ENCODE measurements at regions not wholly inside any gene's neighbourhood (a gene's known extent, or its start where the extent isn't known, plus 50 kb on each side); places are given as distances from the start of the nearest gene placed in this dataset.

- no peak for TF ChIP-seq CTCF (IDR thresholded peaks at IDR 0.05; ENCODE audit: low read depth, low read length)
These were observed 234.7 kb downstream of the SETD4 start for GRCh38 chr21:35825370-35826353.

GRCh38 chr21:35824136-35824535 lies 236.2 kb downstream of the SETD4 start:
- no peak for TF ChIP-seq CTCF (IDR thresholded peaks at IDR 0.05; ENCODE audit: low read depth, low read length)
- DNase-seq (ENCODE audit: extremely low read depth, low read depth): no peak

More at GRCh38 chr21:35825370-35826353, 234.7 kb downstream of the SETD4 start:
- DNase-seq (ENCODE audit: extremely low read depth, low read depth): no peak

- no peak for TF ChIP-seq CTCF (IDR thresholded peaks at IDR 0.05; ENCODE audit: low read depth, low read length)
These were observed 241.2 kb downstream of the SETD4 start for GRCh38 chr21:35819134-35819533.

GRCh38 chr21:35818597-35818996 lies 241.7 kb downstream of the SETD4 start:
- TF ChIP-seq CTCF (IDR thresholded peaks at IDR 0.05; ENCODE audit: low read depth, low read length): no peak
- no peak for DNase-seq (ENCODE audit: extremely low read depth, low read depth)

More at GRCh38 chr21:35819134-35819533, 241.2 kb downstream of the SETD4 start:
- no peak for DNase-seq (ENCODE audit: extremely low read depth, low read depth)

GRCh38 chr21:35814858-35815619 lies 245.3 kb downstream of the SETD4 start:
- TF ChIP-seq CTCF (IDR thresholded peaks at IDR 0.05; ENCODE audit: low read depth, low read length): no peak
- DNase-seq (ENCODE audit: extremely low read depth, low read depth): no peak

GRCh38 chr21:35812679-35813078 lies 247.6 kb downstream of the SETD4 start:
- DNase-seq (ENCODE audit: extremely low read depth, low read depth): no peak
- TF ChIP-seq CTCF (IDR thresholded peaks at IDR 0.05; ENCODE audit: low read depth, low read length): no peak

All from AG09319 (cell line).